ENCODE measurements at regions not wholly inside any gene's neighbourhood (a gene's known extent, or its start where the extent isn't known, plus 50 kb on each side); places are given as distances from the start of the nearest gene placed in this dataset.

DNA sequence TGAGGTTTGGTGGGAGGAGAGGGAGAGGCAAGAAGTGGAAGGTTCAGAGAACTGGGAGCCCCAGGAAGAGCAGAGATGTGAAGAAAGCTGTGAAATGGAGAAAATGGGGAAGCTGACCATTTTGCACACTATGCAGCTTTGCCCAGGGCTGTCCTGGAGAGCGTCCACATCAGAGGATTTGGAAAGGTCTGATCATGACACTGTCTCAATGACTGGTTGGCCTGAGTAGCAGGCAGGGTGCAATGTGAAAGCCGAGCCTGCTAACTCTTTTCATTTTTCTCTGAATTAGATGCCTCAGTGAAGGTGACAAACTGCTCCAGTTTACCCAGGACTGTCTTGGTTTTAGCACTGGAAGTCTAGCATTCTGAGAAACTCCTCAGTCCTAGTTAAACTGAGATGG lies 330.1 kb upstream of the RPS6KA3 start:
- Histone ChIP-seq H3K27ac (no peak overlapping the region), H3K4me3 (no peak overlapping the region), H3K27me3 (no peaks in the 10 kb centered on the region), H3K9me3 (no peaks in the 10 kb centered on the region), H3K9ac (ENCODE audit: low read depth in 2 of 2, low read length in 2 of 2) (no peak overlapping the region), H3K36me3 (no peaks in the 10 kb centered on the region), H3K4me1 (no peaks in the 10 kb centered on the region)
- intact Hi-C loops (cut with DNase I) = no loop called here
- TF ChIP-seq, protein P1, sequence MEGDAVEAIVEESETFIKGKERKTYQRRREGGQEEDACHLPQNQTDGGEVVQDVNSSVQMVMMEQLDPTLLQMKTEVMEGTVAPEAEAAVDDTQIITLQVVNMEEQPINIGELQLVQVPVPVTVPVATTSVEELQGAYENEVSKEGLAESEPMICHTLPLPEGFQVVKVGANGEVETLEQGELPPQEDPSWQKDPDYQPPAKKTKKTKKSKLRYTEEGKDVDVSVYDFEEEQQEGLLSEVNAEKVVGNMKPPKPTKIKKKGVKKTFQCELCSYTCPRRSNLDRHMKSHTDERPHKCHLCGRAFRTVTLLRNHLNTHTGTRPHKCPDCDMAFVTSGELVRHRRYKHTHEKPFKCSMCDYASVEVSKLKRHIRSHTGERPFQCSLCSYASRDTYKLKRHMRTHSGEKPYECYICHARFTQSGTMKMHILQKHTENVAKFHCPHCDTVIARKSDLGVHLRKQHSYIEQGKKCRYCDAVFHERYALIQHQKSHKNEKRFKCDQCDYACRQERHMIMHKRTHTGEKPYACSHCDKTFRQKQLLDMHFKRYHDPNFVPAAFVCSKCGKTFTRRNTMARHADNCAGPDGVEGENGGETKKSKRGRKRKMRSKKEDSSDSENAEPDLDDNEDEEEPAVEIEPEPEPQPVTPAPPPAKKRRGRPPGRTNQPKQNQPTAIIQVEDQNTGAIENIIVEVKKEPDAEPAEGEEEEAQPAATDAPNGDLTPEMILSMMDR (IDR thresholded peaks at IDR 0.05) = no peak
- DNase-seq = no peak

DNA sequence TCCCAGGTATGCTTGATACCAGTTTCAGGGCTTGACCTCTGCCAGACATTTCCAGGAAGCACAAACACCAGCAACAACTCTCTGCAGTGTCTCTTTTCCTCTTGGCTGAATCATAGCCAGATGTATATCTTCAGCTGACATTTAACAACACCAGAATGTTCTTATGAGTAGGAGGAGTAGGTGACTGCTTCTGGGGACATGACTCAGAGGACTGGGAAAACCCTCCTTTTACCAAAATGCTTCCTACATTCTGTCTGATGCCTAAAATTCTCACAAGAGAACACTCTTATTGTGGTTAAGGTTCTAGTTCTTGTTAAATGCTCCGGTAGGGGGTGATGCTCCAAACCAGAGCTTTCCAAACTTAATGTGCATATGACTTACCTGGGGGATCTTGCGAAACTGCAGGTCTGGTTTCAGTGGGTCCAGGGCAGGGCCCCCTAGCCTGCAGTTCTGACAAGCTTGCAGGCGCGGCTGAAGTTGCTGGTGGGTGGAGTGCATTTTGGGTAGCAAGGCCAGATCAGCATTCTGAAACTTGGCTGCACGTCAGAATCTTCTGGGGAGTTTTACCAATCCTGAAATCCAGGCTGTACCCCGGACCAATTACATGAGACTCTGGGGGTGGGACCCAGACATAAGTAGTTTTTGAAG lies 329.3 kb upstream of the RPS6KA3 start:
- no peak for DNase-seq
- Histone ChIP-seq H3K4me1 (no peaks in the 10 kb centered on the region), H3K27ac (no peak overlapping the region), H3K9me3 (no peaks in the 10 kb centered on the region), H3K4me3 (no peak overlapping the region), H3K36me3 (no peaks in the 10 kb centered on the region), H3K27me3 (no peaks in the 10 kb centered on the region), H3K9ac (ENCODE audit: low read depth in 2 of 2, low read length in 2 of 2) (no peak overlapping the region)
- intact Hi-C loops (cut with DNase I) = no loop called here
- TF ChIP-seq, protein P1 (IDR thresholded peaks at IDR 0.05) = no peak

DNA sequence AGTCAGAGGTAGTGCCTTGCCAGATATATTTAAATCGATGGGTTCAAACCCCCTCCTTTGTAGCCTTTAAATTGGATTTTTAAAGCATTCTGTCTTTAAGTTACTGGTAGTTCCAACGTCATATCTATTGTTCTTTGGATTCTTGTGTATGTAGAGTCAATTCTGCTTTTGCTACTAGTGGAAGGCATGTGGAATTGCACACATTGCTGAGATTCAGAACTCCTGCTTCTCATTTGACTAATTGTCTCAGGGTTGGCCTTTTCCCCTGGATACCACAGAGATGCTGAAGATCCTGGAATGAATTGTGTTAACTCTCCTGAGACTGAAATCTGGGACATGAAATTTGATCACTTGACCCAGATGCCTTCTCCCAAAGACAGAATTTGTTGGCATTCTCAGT lies 328.3 kb upstream of the RPS6KA3 start:
- H3K9ac ChIP-seq (ENCODE audit: low read depth in 2 of 2, low read length in 2 of 2) = no peak overlapping the region
- intact Hi-C loops (cut with DNase I) = no loop called here

DNA sequence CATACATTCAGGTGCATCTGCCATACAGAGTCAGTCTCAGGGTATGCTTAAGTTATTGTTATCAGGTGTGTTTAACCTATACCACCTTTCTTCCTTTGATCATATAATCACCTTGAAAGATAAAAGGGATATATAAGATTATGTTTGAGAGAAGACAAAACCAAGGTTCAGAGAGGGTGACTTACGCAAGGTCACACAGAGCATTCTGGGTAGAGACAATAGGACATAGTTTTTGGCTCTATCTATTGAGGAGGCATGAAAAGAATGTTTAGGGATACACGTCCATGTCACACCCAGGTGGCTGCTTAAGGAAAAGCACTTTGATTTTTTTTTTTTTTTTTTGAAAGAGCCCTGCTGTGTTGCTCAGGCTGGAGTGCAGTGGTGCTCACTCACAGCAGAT lies 327.1 kb upstream of the RPS6KA3 start:
- TF ChIP-seq, protein P1 (IDR thresholded peaks at IDR 0.05) = no peak
- intact Hi-C loops (cut with DNase I) = no loop called here
- H3K4me1 ChIP-seq = no peaks in the 10 kb centered on the region
- no peak overlapping the region for H3K9ac ChIP-seq (ENCODE audit: low read depth in 2 of 2, low read length in 2 of 2)
- DNase-seq = no peak
- H3K4me3 ChIP-seq = no peak overlapping the region
- H3K36me3 ChIP-seq = no peaks in the 10 kb centered on the region
- H3K27me3 ChIP-seq = no peaks in the 10 kb centered on the region
- no peak overlapping the region for H3K27ac ChIP-seq
- H3K9me3 ChIP-seq = no peaks in the 10 kb centered on the region

More for the DNA sequence above, 328.3 kb upstream of the RPS6KA3 start:
- H3K4me1 ChIP-seq = no peaks in the 10 kb centered on the region
- no peak overlapping the region for H3K4me3 ChIP-seq
- H3K27me3 ChIP-seq = no peaks in the 10 kb centered on the region
- no peak for DNase-seq
- no peaks in the 10 kb centered on the region for H3K36me3 ChIP-seq
- TF ChIP-seq, protein P1 (IDR thresholded peaks at IDR 0.05) = no peak
- no peak overlapping the region for H3K27ac ChIP-seq
- no peaks in the 10 kb centered on the region for H3K9me3 ChIP-seq

DNA sequence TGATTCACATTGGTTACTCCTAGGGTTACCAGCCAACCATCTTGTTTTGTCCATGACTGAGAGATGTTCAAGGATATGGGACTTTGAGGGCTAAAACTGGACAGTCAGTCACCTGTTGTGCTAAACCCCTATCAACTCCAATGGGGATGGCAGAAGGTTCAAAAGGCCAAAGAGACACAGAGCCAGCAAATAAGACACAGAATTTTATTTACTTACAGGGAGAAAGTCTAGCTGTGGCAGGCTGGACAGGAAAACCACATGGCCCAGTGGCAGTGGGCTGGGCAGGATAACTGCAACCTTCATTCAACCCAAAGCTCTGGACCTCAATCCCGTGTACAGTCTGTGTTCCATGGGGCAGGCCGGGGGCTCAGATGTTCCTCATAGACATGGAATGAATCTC lies 326.7 kb upstream of the RPS6KA3 start:
- no peaks in the 10 kb centered on the region for H3K36me3 ChIP-seq
- no peak overlapping the region for H3K27ac ChIP-seq
- H3K27me3 ChIP-seq = no peaks in the 10 kb centered on the region
- no peaks in the 10 kb centered on the region for H3K9me3 ChIP-seq
- TF ChIP-seq, protein P1 (IDR thresholded peaks at IDR 0.05) = no peak
- intact Hi-C loops (cut with DNase I) = no loop called here
- H3K4me1 ChIP-seq = no peaks in the 10 kb centered on the region
- DNase-seq = no peak
- no peak overlapping the region for H3K4me3 ChIP-seq
- H3K9ac ChIP-seq (ENCODE audit: low read depth in 2 of 2, low read length in 2 of 2) = no peak overlapping the region

All from colonic mucosa (tissue), 4 donors.